ENCODE measurements at regions not wholly inside any gene's neighbourhood (a gene's known extent, or its start where the extent isn't known, plus 50 kb on each side); places are given as distances from the start of the nearest gene placed in this dataset.
"Not testable (repeated sequence)": the region's sequence is repeated elsewhere in the genome, so short reads cannot be mapped to it uniquely, and the experiment has no call there.

- DNase-seq (ENCODE audit: low spot score) = no peak
- intact Hi-C loops (cut with DNase I) = no loop called here
Observed at GRCh38 chr6:27854421-27854820, 57.8 kb downstream of the OR2B2 start.

- intact Hi-C loops (cut with DNase I) = no loop called here
- DNase-seq (ENCODE audit: low spot score) = no peak
Observed at GRCh38 chr6:27851440-27851839, 60.8 kb downstream of the OR2B2 start.

GRCh38 chr6:27849001-27849400 is 63.2 kb downstream of the OR2B2 start:
- intact Hi-C loops (cut with DNase I); DNase-seq (ENCODE audit: low spot score): not testable (repeated sequence)

- DNase-seq (ENCODE audit: low spot score) = no peak
- intact Hi-C loops (cut with DNase I) = no loop called here
Observed at GRCh38 chr6:27847706-27848105, 64.5 kb downstream of the OR2B2 start.

DNA sequence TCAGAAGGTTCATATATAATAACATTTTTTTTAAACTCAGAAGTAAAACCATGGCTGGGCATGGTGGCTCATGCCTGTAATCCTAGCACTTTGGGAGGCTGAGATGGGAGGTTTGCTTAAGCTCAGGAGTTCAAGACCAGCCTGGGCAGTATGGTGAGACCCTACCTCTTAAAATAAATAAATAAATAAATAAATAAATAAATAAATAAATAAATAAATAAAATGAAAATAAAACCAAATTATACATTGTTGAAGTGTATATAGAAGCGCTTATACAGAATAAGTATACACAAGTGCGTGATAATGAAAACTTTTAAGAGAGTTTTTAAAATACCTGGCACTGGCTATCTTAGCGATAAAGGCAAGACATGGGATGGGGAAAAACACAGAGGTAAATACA is 71.6 kb downstream of the OR2B2 start:
- intact Hi-C loops (cut with DNase I) = no loop called here
- no peak for DNase-seq (ENCODE audit: low spot score)

DNA sequence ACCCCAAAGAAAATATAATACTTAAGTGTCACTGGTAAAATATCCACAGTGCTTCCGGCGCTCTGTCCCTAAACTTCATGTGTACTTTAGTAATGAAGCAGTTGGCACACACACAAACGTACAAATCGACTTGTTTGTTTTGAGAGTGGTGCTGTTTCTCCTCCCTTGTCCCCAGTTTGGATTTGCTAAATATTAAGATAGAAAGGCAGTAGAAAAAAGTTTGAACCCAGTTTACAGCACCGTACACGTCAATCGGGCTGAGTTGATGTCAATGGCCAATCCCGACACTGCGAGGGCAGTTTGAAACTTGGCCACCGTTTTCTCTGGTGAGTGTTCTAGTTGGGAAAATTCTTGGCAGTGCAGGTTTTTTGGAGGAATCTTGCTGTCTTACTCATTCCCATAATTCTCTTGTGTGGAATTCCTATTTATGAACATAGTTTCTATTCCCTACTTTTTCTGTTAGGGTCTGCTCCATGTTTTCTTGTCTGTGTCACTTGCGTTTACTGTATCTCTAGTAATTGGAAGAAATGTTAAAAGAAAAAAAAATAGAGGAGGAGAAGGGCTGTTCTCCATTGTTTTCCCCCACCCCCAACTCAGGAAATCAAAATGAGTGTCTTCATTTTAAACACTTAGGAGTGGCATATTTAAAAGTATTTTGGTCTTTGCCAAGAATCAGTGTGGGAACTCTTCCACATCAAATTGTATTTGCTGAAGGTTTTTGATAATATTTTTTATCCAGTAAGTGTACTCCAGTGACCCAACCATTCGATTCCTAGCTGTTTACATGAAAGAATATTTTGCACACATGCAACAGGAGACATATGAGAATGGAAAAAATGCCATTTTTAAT is 72.3 kb downstream of the OR2B2 start:
- DNase-seq (ENCODE audit: low spot score) = peak; percentile 81
- intact Hi-C loops (cut with DNase I) = no loop called here

- DNase-seq (ENCODE audit: low spot score) = peak; percentile 92
- intact Hi-C loops (cut with DNase I) = no loop called here
Observed at GRCh38 chr6:27838945-27839625, 73.1 kb downstream of the OR2B2 start.

- DNase-seq (ENCODE audit: low spot score) = peak; percentile 94
- intact Hi-C loops (cut with DNase I) = no loop called here
Observed at GRCh38 chr6:27838058-27838944, 73.9 kb downstream of the OR2B2 start.

- DNase-seq (ENCODE audit: low spot score) = no peak
- intact Hi-C loops (cut with DNase I) = no loop called here
Observed at GRCh38 chr6:27837625-27838057, 74.6 kb downstream of the OR2B2 start.

DNA sequence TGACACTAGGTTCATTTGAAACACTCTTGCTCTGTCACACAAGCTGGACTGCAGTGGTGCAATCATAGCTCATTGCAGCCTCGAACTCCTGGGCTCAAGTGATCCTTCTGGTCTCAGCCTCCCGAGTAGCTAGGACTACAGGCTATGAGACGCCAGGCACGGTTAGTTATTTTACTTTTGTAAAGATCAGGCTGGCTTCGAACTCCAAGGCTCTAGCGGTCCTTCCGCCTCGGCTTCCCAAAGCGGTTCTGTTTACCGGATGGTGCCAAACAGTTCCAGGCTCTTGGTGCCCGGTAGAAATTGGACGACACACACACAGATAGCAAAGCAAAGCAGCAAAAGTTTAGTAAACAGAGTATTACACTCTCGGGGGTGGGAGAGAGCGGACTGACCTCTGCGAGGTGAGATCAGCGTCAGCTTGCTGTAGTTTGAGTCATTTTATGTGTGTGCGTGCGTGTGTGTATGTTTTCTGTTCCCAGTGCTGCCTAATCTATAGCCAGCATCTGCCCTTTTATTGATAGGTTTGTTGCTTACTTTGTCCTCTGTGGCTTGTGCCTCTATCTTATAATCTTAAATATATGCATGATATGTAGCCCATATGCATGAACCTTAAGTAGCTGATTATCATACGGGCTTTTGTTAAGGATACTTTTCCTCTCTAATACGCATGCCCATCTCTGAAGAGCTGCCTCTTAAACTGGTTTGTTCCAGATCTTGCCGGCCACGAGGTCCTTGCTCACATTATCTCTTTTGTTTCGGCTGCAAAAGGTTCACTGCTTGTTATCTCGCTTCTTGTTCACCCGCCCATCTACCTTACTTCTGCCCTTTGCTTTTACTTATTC is 75.2 kb downstream of the OR2B2 start:
- intact Hi-C loops (cut with DNase I) = no loop called here

DNA sequence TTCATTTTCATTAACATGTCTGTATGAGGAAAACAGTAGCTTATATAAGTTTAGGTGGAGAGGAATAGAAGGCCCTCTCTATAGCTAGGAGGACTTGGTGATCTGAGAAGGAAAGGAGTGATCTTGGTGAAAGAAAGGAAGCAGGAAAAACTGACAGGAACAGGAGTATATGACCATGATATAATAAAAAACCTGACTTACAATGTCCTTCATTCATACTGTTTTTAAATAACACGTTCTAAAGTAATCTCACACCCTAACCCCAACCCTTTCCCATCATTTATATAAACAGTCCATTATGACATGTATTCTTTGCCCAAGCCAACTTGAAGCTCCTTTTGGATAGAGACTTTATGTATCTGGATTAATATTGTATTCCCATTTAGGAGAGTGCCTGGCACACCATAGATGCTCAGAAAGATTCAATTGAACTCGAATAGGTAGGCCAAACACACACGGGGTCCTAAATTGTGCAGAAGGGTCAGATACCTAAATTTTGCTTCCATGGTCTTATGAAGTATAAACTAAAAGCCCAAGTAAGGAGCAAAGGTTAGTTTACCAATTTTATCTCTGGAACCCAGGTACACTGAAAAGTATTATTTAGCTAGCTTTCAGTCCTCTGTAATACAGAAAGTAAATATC is 75.9 kb downstream of the OR2B2 start:
- intact Hi-C loops (cut with DNase I) = no loop called here

More for the DNA sequence above, 75.2 kb downstream of the OR2B2 start:
- peak; percentile 80 for DNase-seq (ENCODE audit: low spot score)

DNA sequence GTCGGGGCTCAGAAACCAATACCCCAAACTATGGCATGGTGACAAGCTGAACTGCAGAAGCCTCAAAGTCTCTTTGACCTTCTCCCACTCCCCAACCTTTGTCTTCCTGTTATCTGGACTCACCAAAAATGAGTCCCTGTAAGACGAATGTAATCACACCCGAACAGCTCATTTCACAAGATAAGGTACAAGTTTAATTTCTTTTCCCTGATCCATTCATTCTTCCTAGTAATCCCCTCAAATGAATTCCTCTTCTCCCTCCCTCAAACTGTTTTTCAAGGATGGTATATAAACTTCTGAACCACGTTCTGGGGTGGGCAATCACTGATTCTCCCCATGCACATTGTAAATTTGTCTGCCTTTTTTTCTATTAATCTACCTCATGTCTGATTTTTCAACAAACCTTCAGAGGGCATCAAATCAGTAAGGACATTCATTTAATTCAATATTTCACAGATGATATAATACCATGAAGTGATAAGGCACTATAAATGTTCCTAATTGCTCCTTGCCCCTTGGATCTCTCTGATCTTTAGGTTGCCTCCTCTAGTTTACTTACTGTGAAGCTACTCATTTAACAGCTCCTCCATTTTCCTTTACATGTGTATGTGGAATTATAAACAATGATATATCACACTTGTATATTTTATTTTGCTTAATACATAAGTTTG is 77.2 kb downstream of the OR2B2 start:
- DNase-seq (ENCODE audit: low spot score) = no peak
- intact Hi-C loops (cut with DNase I) = no loop called here

More for the DNA sequence above, 75.9 kb downstream of the OR2B2 start:
- no peak for DNase-seq (ENCODE audit: low spot score)

DNA sequence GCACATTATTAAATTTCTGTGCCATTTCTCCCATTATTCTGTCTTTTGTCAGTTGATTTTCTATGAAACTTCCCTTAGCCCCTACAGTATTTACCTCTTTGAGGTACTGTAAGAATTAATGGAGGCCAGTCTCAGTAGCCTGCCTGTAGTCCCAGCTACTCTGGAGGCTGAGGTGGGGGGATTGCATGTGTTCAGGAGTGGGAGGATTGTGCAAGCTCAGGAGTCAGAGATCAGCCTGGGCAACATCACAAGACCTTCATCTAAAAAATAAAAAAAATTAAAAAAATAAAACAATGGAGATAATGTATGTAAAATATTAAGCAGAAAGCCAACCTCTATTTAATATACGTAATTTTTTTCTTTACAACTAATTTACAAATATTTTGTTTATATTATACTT is 77.8 kb downstream of the OR2B2 start:
- intact Hi-C loops (cut with DNase I) = no loop called here
- DNase-seq (ENCODE audit: low spot score) = no peak

DNA sequence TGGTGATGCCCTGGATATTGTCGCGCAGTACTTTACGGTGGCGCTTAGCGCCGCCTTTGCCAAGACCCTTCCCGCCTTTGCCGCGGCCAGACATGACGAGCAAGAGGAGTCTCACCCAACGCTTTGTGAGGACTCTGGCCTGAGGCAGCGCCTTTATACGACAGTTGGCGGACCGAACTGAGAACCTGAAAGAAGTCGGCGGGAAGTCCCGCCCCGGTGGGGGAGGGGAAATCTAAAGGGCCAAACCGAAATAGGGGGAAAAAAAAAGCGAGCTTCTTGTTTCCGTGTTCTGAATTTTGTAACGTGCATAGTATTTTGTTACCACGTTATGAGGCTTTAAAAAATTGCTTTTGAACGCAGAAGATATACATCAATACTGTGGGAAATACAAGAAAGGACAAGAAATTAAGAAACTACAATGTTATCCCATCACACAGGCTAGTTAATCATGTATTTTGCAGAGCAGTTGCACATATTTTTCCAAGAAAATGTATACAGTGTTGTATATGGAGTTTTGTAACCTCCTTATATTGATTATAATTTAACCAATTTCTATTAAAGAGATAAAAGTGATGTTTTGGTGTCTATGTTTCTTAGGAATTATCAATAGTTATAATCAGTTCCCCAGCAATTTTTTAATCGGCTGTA is 80.6 kb downstream of the OR2B2 start:
- intact Hi-C loops (cut with DNase I) = not testable (repeated sequence)
- DNase-seq (ENCODE audit: low spot score) = peak; percentile 89

GRCh38 chr6:27830600-27831433 is 81.4 kb downstream of the OR2B2 start:
- DNase-seq (ENCODE audit: low spot score); intact Hi-C loops (cut with DNase I): not testable (repeated sequence)

- no peak for DNase-seq (ENCODE audit: low spot score)
- intact Hi-C loops (cut with DNase I) = no loop called here
Observed at GRCh38 chr6:27830212-27830599, 82.0 kb downstream of the OR2B2 start.
